Fibroblast of skin of abdomen (primary cell): ENCODE measurements at regions not wholly inside any gene's neighbourhood (a gene's known extent, or its start where the extent isn't known, plus 50 kb on each side); places are given as distances from the start of the nearest gene placed in this dataset.
"Not testable (repeated sequence)": the region's sequence is repeated elsewhere in the genome, so short reads cannot be mapped to it uniquely, and the experiment has no call there.

ENCODE experiments used
- DNase-seq: peaks from one replicate; pipeline ENCODE4 v3.0.0-alpha.2; 2013

- no peak for DNase-seq
Measured at GRCh38 chr12:87059231-87059630, 803.0 kb upstream of the MGAT4C start.

GRCh38 chr12:87054226-87054625 lies 798.0 kb upstream of the MGAT4C start:
- peak; percentile 18 for DNase-seq

GRCh38 chr12:87051621-87052020 lies 795.4 kb upstream of the MGAT4C start:
- DNase-seq, result peak; percentile 1

- DNase-seq, result no peak
Measured at GRCh38 chr12:87047691-87048090, 791.5 kb upstream of the MGAT4C start.

GRCh38 chr12:87039536-87039935 lies 783.3 kb upstream of the MGAT4C start:
- DNase-seq, result no peak

GRCh38 chr12:87038098-87038497 lies 781.9 kb upstream of the MGAT4C start:
- DNase-seq, result no peak

GRCh38 chr12:87025976-87026375 lies 769.8 kb upstream of the MGAT4C start:
- no peak for DNase-seq

- no peak for DNase-seq
Measured at GRCh38 chr12:87021400-87021799, 765.2 kb upstream of the MGAT4C start.

- no peak for DNase-seq
Measured at GRCh38 chr12:87020071-87020470, 763.9 kb upstream of the MGAT4C start.

GRCh38 chr12:87015352-87015751 lies 759.2 kb upstream of the MGAT4C start:
- DNase-seq, result no peak

- no peak for DNase-seq
Measured at GRCh38 chr12:87008785-87009384, 752.7 kb upstream of the MGAT4C start.

GRCh38 chr12:87001102-87001501 lies 744.9 kb upstream of the MGAT4C start:
- no peak for DNase-seq

- no peak for DNase-seq
Measured at GRCh38 chr12:86985298-86985697, 729.1 kb upstream of the MGAT4C start.

GRCh38 chr12:86970595-86970994 lies 714.4 kb upstream of the MGAT4C start:
- not testable (repeated sequence) for DNase-seq

GRCh38 chr12:86959766-86960458 lies 703.7 kb upstream of the MGAT4C start:
- no peak for DNase-seq

- no peak for DNase-seq
Measured at GRCh38 chr12:86950444-86950843, 694.3 kb upstream of the MGAT4C start.

- DNase-seq, result no peak
Measured at GRCh38 chr12:86950043-86950442, 693.9 kb upstream of the MGAT4C start.

GRCh38 chr12:86948851-86949250 lies 692.7 kb upstream of the MGAT4C start:
- peak; percentile 0 for DNase-seq

GRCh38 chr12:86945685-86946196 lies 689.5 kb upstream of the MGAT4C start:
- no peak for DNase-seq

GRCh38 chr12:86944197-86944819 lies 688.1 kb upstream of the MGAT4C start:
- not testable (repeated sequence) for DNase-seq

- DNase-seq, result peak; percentile 8
Measured at GRCh38 chr12:86931714-86932113, 675.5 kb upstream of the MGAT4C start.

GRCh38 chr12:86929962-86930361 lies 673.8 kb upstream of the MGAT4C start:
- peak; percentile 64 for DNase-seq

GRCh38 chr12:86917121-86917520 lies 660.9 kb upstream of the MGAT4C start:
- no peak for DNase-seq

GRCh38 chr12:86914721-86915120 lies 658.5 kb upstream of the MGAT4C start:
- DNase-seq, result peak; percentile 47
